ENCODE measurements at regions not wholly inside any gene's neighbourhood (a gene's known extent, or its start where the extent isn't known, plus 50 kb on each side); places are given as distances from the start of the nearest gene placed in this dataset.
"Not testable (repeated sequence)": the region's sequence is repeated elsewhere in the genome, so short reads cannot be mapped to it uniquely, and the experiment has no call there.

DNA sequence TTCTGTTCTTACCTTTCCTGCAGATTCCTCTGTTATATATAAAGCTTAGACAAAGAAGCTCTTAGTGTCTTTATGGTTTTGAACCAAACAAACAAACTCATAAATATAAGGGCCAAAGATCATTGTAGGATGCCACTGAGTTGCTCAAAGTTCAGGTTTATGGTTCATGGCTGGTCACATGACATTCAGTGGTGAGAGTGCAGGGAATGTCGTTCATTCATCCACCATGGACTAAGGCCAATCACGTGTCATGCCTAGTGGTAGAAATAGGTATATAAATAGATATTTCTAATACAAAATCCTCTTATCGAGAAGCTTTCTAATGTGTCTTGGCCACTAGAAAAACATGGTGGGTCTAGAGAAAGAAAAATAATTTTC, 119.4 kb downstream of the GATA3 start:
- no peak for DNase-seq

DNA sequence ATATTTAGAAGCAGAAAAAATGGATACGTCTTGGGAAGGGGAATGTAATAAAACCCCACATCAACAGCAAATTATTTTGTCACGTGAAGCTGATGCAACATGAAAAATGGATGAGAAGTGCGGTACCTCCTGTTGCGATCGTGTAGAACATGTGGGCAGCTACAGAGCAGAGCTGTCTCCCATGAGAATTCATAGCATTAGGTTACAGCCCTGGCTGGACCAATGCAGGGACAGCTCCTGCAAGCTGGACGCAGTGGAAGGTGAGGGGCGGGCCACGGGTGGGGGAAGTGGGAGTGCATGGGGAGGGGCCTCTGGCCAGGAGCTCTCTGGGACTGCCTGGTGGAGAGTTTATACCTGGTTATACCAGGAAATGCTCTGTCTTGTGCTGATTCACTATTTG, 120.3 kb downstream of the GATA3 start:
- DNase-seq: no peak

DNA sequence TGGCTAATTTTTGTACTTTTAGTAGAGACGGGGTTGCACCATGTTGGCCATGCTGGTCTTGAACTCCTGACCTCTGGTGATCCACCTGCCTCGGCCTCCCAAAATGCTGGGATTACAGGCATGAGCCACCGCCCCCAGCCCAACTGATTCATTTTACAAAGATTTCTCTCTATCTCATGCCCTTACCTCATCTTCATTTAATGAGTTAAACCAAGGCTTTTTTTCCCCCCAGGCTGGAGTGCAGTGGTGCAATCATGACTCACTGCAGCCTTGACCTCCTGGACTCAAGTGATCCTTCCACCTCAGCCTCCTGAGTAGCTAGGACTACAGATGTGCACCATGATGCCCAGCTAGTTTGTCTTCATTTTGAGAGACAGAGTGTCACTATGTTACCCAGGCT, 123.0 kb downstream of the GATA3 start:
- DNase-seq: not testable (repeated sequence)

DNA sequence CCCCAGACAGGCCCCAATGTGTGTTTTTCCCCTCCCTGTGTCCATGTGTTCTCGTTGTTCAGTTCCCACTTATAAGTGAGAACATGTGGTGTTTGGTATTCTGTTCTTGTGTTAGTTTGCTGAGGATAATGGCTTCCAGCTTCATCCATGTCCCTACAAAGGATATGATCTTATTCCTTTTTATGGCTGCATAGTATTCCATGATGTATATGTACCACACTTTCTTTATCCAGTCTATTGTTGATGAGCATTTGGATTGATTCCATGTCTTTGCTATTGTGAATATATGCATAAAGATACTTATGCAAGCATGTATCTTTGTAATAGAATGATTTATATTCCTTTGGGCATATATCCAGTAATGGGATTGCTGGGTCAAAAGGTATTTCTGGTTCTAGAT, 125.3 kb downstream of the GATA3 start:
- not testable (repeated sequence) for DNase-seq

DNA sequence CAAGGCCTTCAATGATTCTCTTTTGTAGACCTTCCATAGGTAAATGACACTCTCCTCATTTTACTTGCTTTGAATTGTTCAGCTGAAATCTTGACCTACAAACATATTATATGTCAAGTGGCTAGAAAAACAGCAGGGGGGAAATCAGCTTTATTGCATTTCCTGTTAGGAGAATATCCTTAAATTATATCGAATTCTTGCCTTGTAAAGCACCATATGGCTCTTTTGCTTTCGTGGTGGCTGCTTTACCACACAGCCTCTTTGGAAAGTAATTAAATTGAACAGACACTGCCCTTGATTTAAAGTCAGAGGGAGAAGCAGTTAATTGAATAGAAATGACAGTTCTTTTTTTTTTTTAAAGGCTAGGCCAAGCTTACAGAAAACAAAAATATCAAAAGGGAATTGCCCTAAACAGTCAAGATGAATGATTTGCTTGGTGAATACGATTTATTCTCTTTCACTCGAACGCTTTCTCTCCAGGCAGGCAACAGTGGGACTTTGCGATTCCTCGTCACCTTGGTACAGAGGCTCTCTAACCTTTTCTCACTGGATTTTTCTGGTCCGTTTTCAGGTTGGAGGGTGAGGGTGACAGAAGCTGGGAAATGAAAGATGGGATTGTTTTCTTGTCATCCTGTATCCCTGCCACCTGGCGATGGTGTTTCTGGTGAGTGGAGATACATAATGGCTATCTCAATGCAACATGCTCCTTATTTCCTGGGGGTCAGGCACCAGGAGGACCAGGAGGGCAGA, 126.0 kb downstream of the GATA3 start:
- no peak for DNase-seq

DNA sequence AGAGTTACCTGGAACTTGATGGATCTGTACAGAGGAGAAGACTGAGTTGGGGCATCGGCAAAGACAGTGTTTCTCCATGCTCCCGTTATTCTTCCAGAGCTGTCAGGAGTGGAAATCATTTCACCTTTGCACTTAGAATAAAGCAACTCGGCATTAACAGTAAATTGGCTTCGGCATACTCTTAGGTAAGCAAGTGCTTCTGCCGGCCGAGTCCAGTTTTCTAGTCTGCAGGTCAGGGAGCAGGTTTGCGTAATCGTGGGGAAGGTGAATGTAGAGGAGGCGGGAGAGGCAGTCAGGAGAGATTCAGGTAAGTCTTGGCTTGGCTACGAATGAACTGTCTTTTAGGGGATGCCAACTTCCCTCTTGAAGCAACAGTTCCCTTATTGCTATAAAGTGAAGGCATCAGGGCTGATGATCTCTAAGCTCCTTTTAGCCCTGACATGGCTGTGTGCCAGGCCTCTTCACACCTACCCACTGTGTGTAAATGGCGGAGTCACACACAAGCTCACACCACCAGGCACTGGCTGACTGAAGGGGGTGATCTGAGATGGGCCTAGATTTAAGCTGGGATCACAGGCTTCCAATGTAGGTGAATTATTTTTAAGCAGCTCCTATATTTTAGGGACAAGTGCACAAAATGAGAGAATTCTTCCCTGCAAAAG, 127.1 kb downstream of the GATA3 start:
- DNase-seq: no peak

DNA sequence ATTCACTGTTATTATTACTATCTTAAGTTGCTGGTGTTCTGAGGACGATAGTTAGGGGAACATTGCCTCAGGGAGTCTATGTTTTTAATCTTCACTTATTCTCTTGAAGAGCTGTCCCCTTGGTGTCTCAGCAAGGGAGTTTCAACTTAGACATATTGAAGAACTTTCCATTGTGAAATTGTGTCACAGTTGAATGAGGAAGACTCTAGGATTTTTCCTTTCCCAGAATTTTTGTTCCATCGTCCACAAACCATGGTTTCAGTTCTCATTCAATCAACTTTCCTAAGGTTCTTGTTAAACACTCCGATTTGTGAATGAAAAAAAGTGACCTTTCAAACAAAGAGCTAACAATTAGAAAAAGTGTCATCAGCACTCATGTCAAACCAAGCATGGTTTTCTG, 128.3 kb downstream of the GATA3 start:
- no peak for DNase-seq

DNA sequence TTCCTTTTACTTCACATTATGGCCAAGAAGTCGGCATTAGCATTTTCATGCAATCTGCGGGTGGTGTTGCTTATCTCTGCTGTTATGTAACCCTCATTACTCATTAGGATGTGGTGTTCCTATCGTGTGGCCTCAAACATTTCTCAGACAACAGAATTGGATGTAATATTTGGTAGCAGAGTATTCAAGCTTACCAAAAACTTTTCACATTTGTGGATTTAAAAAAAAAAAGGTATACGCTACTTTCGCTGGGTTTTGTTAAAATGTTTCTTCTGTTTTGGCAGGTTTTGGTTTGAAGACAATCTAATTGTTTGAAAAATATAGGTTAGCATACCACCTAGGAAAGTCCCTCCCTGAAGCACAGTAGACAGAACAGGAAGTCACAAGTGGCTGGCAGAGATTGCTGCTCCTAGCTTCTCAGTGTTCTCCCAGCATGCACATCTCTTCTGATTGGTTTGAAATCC, 128.8 kb downstream of the GATA3 start:
- peak; percentile 50 to 51 for DNase-seq

DNA sequence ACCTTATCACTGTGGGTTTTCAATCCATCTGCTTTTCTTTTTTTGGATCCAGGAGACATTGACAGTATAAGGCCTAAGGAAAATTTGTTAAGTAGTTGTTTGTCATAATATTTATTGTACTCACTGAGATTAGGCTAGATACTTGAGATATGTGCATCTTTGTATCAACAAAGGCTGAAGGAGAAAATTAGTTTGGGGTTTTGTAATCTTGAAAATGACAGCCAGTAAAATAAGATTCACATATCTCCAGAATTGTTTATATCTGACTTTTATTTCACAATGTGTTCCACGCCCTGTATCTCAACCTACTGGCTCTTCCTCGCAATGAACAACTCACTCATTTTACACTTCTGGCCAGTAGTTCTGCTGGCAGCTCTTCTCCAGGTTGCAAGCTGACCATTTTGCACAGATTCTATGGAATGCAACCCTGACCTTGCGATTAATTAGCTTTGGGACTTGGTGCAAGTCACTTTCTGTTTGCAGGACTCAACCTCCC, 132.7 kb downstream of the GATA3 start:
- DNase-seq: no peak

DNA sequence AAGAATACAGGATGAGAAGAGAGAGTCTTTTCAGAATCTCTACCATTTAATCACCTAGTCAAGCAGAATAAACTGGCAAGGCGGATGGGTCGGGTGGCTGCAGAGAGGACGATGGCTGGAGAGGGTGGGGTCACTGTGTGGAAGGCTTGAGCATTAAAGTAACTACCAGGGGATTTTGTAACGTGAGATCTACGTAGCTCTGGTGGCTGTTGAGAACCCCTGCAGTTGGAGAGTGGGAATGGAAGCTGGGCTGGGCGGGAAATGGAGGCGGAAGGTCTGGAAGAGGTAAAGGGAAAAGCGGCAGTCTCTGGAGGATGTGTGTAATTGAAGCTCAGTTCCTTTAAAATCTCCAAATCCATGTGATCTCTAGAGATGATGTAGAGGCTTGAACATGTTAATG, 135.0 kb downstream of the GATA3 start:
- no peak for DNase-seq

DNA sequence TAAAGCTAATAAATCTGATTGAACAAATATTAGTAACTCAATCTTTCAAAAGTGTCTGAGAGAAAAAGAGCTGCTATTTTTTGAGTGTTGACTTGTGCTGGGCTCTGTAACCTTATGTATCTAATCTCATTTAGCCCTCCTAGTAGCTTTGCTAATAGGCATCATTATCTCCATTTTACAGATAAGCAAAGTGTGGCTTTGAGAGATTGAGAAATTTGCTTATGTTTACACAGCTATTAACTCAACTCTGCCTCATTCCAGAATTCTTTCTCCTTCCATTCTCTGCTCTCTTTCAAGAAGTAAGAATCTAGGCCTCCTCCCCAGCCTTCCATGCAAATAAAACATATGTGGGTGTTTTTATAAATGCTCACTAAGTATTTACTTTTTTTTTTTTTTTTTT, 137.8 kb downstream of the GATA3 start:
- no peak for DNase-seq

DNA sequence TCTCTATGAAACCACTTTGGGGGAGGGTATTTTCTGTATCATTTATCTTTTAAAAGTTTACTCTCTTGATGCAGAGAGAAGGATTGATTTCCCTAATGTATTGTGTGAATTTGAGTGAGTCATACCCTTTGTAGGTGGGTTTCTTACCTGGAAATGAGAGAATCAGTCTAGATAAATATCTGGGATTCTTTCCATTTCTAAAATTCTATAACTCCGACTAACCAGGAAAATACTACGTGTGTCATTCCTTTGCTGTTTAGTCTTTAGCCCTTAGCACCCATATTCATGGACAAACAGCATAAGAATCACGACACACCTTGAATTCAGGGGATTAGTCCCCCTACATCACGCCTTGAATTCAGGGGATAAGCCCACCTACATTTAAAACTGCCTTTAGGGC, 139.1 kb downstream of the GATA3 start:
- DNase-seq: no peak

DNA sequence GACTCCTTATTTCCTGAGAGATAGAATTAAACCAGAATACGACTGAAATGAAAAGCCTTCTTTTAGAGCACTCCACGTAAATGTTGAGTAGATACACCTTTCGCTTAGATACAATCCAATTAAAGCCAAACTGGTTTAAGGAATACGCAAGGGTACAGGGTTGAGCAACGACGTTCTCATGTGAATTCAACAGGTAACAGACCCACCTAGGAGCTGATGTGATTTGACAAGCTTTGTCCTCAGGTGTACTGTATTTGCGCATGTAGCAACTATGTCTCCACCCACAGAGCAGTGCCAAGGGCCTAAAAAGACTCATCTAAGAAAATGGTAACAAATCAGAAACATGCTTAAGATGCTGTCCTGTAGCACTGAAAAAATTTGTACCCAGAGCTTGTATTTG, 139.6 kb downstream of the GATA3 start:
- DNase-seq: no peak

DNA sequence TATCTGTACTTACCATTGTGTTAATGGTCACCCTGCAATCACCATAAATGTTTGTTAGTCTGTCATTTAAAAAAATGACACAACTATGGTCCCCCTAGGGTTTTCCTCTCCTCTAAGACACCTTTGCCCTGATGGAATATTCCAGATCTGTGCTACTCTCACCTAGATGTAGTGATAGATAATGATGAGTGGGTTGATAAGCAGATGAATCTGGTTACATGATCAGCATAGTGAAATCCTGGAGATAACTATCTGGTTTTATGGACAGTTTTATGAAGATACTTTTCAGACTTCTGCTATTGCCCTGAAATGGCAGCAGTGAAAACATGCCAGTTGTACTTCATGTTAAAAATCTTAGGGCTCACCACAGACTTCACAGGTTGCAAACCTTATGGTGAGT, 152.4 kb downstream of the GATA3 start:
- DNase-seq: no peak

DNA sequence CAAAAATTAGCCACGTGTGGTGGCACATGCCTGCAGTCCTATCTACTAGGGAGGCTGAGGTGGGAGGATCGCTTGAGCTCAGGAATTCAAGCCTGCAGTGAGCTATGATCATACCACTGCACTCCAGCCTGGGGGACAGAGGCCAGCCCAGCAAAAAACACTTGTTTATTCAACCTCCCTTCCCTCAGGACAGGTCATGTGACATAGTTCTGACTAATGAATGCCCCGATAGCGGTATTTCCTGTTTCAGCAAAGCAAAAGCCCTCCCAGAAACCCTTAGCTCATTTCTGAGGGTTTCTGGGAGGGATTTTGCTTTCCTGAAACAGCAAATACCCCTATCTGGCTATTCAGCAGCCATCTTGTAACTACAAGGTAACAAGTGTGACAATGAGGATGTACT, 157.1 kb downstream of the GATA3 start:
- DNase-seq: no peak

DNA sequence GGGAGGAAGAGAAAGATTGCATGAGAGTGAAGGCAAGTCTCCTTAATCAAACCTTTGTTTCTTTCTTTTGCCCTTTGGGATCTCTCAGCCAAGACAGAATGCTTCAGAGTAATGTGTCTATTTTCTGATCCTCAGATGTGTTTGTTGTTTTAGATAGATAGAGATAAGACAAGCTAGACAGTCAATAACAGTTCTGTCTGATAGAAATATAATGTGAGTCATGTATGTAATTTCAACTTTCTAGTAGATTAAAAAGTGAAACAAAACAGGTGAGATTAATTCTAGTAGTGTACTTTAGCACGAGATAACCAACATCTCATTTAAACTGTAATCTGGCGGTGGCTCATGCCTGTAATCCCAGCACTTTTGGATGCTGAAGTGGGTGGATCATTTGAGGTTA, 159.2 kb downstream of the GATA3 start:
- no peak for DNase-seq

DNA sequence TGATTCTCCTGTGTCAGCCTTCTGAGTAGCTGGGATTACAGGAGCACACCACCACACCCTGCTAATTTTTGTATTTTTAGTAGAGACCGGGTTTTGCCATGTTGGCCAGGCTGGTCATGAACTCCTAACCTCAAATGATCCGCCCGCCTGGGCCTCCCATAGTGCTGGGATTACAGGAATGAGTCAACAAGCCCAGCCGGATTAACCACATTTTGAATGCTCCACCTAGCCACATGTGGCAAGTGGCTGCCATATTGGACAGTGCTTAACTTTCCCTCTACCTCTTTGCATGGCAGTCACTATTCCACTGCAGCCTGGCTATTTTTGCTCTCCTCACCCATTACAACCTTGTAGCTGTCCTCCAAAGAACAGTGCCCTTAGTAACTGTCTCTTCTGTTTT, 160.1 kb downstream of the GATA3 start:
- no peak for DNase-seq

DNA sequence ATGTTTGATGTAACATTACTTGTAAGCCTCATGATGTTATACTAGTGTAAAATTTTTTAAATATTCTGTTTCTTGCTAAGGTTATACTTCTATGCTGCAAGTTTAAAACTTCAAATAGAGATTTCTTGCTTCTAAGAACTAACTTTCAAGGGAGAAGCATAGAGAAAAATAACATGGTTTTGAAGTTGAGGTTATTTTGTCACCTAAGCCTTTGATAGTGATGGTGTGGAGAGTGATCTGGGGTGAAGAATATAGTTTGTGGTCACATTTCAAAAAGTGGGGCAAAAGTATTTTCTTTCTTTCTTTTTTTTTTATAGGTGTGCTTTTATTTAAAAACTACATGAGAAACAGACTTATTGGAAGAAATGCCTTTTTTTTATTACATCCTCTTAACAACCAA, 162.4 kb downstream of the GATA3 start:
- no peak for DNase-seq

DNA sequence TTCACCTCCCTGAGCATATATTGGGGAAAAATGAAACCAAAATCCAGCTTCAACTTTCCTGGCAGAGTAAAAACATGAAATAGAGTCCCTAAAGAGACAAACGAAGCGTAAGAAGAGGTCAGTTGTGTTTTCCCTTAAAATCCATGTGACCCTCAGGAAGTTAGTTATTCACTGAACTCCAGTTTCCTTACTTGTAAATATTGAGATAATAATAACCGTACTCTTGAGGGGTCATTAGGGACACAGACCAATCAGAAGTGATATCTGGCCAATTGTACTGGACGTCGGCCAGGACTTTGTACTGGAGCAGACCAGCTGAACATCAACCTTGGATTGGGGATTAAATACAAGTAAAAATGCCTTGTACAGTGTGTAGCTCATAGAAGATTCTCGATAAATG, 167.0 kb downstream of the GATA3 start:
- no peak for DNase-seq

DNA sequence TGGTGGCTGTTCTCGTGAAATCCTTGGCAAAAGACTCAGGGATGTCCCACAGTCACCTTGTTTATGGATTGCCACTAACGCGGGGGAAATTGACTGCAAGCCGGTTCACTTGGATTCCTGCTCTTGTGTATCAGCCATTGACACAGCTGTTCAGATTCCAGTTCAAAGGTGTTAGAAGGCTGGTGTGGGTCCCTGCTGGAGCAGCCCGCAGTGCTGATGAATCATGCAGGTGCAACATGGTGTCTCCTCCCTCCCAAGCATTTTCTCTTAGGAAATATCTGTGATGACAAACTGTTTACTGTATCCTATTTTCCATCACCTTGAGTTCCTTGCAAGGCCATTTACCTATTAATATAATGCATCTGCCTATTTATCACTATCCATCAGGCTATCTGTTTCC, 170.1 kb downstream of the GATA3 start:
- no peak for DNase-seq

DNA sequence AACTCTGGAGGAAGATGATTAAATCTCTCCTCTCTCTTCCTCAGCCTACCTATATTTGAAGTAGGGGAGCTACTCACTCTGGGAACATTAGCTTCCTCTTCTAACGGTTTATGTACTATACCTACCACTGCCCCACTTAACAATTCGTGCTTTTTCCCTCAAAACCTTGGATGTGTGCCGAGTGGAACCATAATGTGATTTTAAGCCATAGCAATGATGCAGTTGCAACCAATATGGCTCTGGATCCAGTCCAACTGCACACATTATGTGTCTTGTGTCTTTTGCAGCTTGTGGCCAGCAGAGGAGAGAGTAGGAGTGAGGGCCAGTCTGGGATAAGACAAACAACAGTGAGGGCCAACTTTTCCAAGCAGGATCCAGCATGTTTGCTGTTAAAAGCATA, 170.7 kb downstream of the GATA3 start:
- DNase-seq: no peak

DNA sequence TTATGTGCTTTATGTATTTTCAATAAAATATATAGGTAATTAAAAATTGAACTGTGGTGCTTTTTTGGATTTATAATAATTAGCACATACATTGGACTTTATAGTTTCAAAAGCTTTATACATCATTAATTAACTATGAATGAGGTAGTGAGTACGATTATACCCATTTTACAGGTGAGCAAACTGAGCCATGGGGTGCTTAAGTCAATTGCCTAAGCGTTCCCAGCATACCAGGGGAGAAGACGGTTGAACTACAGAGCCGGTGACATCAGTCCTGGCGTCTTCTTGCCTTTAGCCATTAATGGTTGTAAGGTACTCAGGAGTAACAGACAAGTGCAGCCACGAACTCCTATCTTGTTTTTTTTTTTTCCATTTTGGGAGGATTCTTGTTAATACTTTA, 172.8 kb downstream of the GATA3 start:
- DNase-seq: no peak

DNA sequence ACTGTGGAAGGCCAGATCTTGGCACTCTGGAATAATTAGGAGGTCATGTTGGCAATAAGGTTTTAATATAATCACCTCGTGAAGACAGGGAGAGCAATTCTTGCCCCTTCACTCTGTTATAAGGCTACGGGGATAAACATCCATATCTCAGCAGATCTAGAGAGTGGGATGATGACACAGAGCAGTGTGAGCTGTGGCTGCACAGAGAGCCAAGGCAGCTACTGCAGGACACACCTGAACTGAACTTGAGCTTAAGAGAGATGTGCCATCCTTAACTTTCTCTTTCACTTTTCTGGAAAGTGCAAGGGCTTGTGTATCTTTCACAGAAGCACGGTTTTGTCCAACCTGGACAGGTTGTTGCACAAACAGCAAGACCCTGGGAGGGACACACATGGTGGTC, 174.7 kb downstream of the GATA3 start:
- DNase-seq: no peak

DNA sequence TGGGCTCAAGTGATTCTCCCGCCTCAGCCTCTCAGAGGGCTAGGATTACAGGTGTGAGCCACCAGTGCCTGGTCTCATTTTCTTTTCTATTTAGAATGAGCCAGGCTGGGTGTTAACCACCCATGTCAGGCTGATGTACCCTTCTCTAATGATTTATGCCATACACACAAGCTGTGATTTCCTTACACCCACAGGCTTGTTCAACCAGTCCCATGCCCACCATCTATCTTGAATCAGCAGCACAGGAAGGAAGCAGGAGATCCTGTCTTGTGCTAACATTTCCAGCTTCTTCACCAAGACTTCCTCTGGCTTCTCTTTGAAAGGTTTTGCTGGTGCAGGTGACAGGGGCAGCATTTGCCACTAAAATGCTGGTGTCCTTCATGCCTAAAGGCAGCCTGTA, 176.4 kb downstream of the GATA3 start:
- no peak for DNase-seq

DNA sequence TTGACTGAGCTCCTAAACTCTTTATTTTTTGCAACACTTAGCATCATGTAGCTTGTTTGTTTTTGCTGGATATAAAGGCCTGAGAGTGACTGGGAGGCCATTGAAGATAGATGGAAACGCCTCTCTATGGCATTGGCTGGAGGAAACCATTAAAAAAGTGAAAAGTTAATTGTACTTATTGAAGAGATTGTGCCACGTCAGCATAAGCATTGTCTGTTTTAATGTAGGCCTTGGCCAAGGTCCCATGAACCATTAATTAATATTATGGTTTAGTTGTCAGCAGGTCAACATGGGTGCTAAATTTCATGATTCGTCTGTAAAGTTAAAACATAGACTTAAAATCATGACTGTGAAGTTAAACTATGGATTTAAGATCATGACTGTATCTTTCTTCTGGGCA, 178.6 kb downstream of the GATA3 start:
- no peak for DNase-seq

Measured in activated CD4-positive, alpha-beta T cell treated with anti-CD3 and anti-CD28 coated beads for 4 hours (primary cell).